Smooth muscle cell (in vitro differentiated cells): ENCODE measurements at regions not wholly inside any gene's neighbourhood (a gene's known extent, or its start where the extent isn't known, plus 50 kb on each side); places are given as distances from the start of the nearest gene placed in this dataset.

ENCODE experiments used
- DNase-seq: peaks from one replicate; lab custom pipeline; 2025; ENCODE audit not compliant: unreplicated experiment; lab: John Stamatoyannopoulos, UW
- H2AFZ ChIP-seq: fragments of 200-600 bp; sonication (generic); 2 replicates; pipeline ENCODE4 v1.6.0; 2016; ENCODE audit warnings: antibody characterized with exemption, low read depth, mild to moderate bottlenecking
- H3F3A ChIP-seq: fragments of 200-600 bp; sonication (generic); 2 replicates; pipeline ENCODE4 v1.6.0; 2017; ENCODE audit warnings: antibody characterized with exemption, low read depth
- H3K27ac ChIP-seq: fragments of 200-600 bp; sonication (generic); 2 replicates; pipeline ENCODE4 v1.5.1; 2016; ENCODE audit warnings: low read depth, mild to moderate bottlenecking
- H3K27me3 ChIP-seq: fragments of 200-600 bp; sonication (generic); 2 replicates; pipeline ENCODE4 v1.6.1; 2016; ENCODE audit warnings: low read depth, mild to moderate bottlenecking
- H3K36me3 ChIP-seq: fragments of 200-600 bp; sonication (generic); 2 replicates; pipeline ENCODE4 v1.5.1; 2016; ENCODE audit warnings: low read depth
- H3K4me1 ChIP-seq: fragments of 200-600 bp; sonication (generic); 2 replicates; pipeline ENCODE4 v1.5.1; 2016; ENCODE audit warnings: low read depth
- H3K4me2 ChIP-seq: fragments of 200-600 bp; sonication (generic); 2 replicates; pipeline ENCODE4 v1.6.0; 2016; ENCODE audit warnings: mild to moderate bottlenecking
- H3K4me3 ChIP-seq: fragments of 200-600 bp; sonication (generic); 2 replicates; pipeline ENCODE4 v1.5.1; 2016; ENCODE audit warnings: mild to moderate bottlenecking
- H3K79me2 ChIP-seq: fragments of 200-600 bp; sonication (generic); 2 replicates; pipeline ENCODE4 v1.6.0; 2016; ENCODE audit warnings: low read depth, mild to moderate bottlenecking
- H3K9ac ChIP-seq: fragments of 200-600 bp; sonication (generic); 2 replicates; pipeline ENCODE4 v1.6.0; 2016; ENCODE audit warnings: low read depth
- H3K9me3 ChIP-seq: fragments of 200-600 bp; sonication (generic); replicated peaks from 2 replicates; pipeline ENCODE4 v1.5.1; 2016; ENCODE audit warnings: low read depth
- H4K20me1 ChIP-seq: fragments of 200-600 bp; sonication (generic); 2 replicates; pipeline ENCODE4 v1.6.0; 2016; ENCODE audit warnings: low read depth
- WGBS: methylation state at CpG from one replicate; pipeline ENCODE4 v1.1.7; 2016; ENCODE audit warnings: low lambda C conversion rate; 5-methylcytosine and 5-hydroxymethylcytosine counted together
- TF ChIP-seq, protein P1 (sequence below): fragments of 200-600 bp; sonication (generic); IDR thresholded peaks from 2 replicates; pipeline ENCODE4 v1.5.1; 2017; ENCODE audit warnings: borderline replicate concordance, mild to moderate bottlenecking, antibody characterized with exemption; ENCODE audit not compliant: insufficient read depth, poor library complexity, severe bottlenecking

DNA sequence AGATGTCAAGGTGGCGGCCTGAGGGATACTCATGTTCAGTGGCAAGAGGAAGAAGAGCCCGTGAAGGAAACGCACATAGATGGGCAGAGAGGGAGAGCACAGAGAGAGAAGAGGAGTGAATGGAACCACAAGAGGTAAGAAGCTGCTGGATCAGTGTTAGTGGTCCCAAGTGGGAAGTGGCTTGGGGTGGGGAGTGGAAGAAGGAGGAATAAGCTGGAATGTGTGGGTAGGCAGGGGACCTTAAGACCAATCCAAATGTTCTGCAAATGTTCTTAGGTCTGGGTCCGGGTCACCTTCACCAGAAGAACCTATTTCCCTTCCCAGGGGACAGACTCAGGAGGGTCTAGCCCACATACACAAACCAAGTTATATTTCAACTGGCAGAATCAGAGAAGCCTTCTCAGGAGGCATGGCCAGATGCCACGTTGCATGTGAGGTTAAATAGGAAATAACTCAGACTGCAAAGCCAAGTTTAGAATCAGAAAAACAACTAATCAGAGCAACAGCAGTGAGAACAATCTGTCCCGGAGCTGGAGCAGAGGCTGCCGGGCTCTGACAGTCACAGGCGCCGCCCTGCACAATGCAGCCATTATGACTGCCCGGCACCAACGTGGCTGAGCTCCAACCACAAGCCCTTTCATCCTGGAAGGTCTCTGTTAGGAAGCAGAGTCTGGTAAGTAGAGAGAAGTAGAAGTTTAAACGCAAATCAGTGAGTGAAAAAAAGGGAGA lies 78.6 kb upstream of the ARMC3 start:
- no peak for DNase-seq
- TF ChIP-seq, protein P1, sequence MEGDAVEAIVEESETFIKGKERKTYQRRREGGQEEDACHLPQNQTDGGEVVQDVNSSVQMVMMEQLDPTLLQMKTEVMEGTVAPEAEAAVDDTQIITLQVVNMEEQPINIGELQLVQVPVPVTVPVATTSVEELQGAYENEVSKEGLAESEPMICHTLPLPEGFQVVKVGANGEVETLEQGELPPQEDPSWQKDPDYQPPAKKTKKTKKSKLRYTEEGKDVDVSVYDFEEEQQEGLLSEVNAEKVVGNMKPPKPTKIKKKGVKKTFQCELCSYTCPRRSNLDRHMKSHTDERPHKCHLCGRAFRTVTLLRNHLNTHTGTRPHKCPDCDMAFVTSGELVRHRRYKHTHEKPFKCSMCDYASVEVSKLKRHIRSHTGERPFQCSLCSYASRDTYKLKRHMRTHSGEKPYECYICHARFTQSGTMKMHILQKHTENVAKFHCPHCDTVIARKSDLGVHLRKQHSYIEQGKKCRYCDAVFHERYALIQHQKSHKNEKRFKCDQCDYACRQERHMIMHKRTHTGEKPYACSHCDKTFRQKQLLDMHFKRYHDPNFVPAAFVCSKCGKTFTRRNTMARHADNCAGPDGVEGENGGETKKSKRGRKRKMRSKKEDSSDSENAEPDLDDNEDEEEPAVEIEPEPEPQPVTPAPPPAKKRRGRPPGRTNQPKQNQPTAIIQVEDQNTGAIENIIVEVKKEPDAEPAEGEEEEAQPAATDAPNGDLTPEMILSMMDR, result no peak
- Histone ChIP-seq H3K79me2 (no peaks in the 10 kb centered on the region), H3K9ac (no peak overlapping the region), H3K4me2 (peak overlapping the region; percentile 42), H3K4me1 (no peaks in the 10 kb centered on the region), H3K36me3 (no peaks in the 10 kb centered on the region), H3K27ac (no peak overlapping the region), H3K27me3 (no peaks in the 10 kb centered on the region), H4K20me1 (no peaks in the 10 kb centered on the region), H3K9me3 (no peaks in the 10 kb centered on the region), H3F3A (no peaks in the 10 kb centered on the region), H2AFZ (peak overlapping the region; percentile 75), H3K4me3 (no peak overlapping the region)
- 49% methylated on average over 12 of the region's 12 CpGs for WGBS

DNA sequence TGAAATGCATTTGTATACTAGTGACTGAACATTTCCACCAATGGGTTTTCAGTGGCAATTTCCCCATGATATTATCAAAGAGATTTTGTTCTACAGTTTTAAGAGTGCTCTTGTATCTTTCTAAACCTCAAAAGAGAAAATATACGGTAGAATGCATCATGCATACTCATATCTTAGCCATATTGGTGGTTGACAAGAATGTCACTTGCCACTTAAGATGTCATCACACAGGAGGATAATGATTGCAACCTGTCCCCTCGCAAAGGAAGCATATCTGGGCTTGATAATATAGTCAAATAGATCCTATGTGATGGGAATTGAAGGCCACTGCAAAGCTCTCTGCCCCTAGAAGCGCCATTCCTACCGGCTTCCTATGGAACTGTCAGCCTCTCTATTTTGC lies 79.3 kb upstream of the ARMC3 start:
- no peak overlapping the region for H3K27ac ChIP-seq
- H2AFZ ChIP-seq, result peak overlapping the region; percentile 75
- no peak overlapping the region for H3K9ac ChIP-seq
- no peaks in the 10 kb centered on the region for H3K36me3 ChIP-seq
- no peaks in the 10 kb centered on the region for H3K79me2 ChIP-seq
- no peaks in the 10 kb centered on the region for H3K9me3 ChIP-seq
- DNase-seq, result no peak
- no peak overlapping the region for H3K4me2 ChIP-seq
- no peaks in the 10 kb centered on the region for H3K27me3 ChIP-seq
- H3F3A ChIP-seq, result no peaks in the 10 kb centered on the region
- H3K4me1 ChIP-seq, result no peaks in the 10 kb centered on the region
- no peaks in the 10 kb centered on the region for H4K20me1 ChIP-seq
- WGBS, result 93% methylated on average over 4 of the region's 4 CpGs
- TF ChIP-seq, protein P1, result no peak
- no peak overlapping the region for H3K4me3 ChIP-seq

DNA sequence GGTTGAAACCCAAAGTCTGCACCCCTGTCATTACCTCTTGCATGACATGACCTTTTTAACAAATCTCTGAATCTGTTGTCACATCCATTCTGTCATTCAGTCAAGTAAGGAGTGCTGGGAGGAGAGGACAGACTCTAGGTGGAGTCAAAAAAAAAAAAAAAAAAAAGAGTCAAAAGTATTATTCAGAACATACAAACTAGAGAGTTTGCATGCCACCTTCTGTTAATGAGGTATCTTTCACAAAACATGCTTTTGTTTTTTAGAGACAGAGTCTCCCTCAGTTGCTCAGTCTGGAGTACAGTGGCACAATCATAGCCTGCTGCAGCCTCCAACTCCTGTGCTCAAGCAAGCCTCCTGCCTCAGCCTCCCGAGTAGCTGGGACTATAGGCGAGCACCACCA lies 81.6 kb upstream of the ARMC3 start:
- H3K4me1 ChIP-seq, result no peaks in the 10 kb centered on the region
- H3K9ac ChIP-seq, result no peak overlapping the region
- WGBS, result 89% methylated on average over 2 of the region's 2 CpGs
- TF ChIP-seq, protein P1, result no peak
- no peaks in the 10 kb centered on the region for H3K36me3 ChIP-seq
- no peaks in the 10 kb centered on the region for H3K27me3 ChIP-seq
- no peak overlapping the region for H3K4me2 ChIP-seq
- no peaks in the 10 kb centered on the region for H3K79me2 ChIP-seq
- H2AFZ ChIP-seq, result no peak overlapping the region
- H3K9me3 ChIP-seq, result no peaks in the 10 kb centered on the region
- H3K27ac ChIP-seq, result no peak overlapping the region
- no peaks in the 10 kb centered on the region for H3F3A ChIP-seq
- H4K20me1 ChIP-seq, result no peaks in the 10 kb centered on the region
- DNase-seq, result no peak
- no peak overlapping the region for H3K4me3 ChIP-seq

DNA sequence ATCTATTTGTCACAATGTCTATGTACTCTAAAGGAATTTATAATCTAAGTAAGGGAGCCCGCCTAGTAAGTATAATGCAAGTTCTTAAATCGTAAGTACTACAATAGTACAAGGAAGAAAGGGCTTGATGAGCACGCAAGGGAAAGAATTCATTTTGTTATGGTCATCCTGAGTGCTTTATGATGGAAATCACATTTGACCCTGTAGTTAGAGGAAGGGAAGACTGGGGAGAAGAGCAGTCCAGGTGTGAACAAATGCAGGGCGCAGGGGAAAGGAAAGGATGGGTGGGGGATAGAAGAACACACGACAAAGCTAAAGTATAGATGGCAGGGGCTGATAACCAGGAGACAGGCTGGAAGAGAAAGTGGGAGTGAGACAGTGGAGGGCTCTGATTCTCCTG lies 88.2 kb upstream of the ARMC3 start:
- H4K20me1 ChIP-seq, result no peaks in the 10 kb centered on the region
- H3K9ac ChIP-seq, result no peak overlapping the region
- no peaks in the 10 kb centered on the region for H3K4me1 ChIP-seq
- DNase-seq, result no peak
- H2AFZ ChIP-seq, result no peak overlapping the region
- 75% methylated on average over 5 of the region's 5 CpGs for WGBS
- no peaks in the 10 kb centered on the region for H3K79me2 ChIP-seq
- TF ChIP-seq, protein P1, result no peak
- H3K36me3 ChIP-seq, result no peaks in the 10 kb centered on the region
- no peak overlapping the region for H3K4me2 ChIP-seq
- H3K4me3 ChIP-seq, result no peak overlapping the region
- no peaks in the 10 kb centered on the region for H3F3A ChIP-seq
- H3K9me3 ChIP-seq, result no peaks in the 10 kb centered on the region
- H3K27ac ChIP-seq, result no peak overlapping the region
- H3K27me3 ChIP-seq, result no peaks in the 10 kb centered on the region
